Left lung (tissue), 4 donors: ENCODE measurements at regions not wholly inside any gene's neighbourhood (a gene's known extent, or its start where the extent isn't known, plus 50 kb on each side); places are given as distances from the start of the nearest gene placed in this dataset.
A peak's percentile ranks its signal among the peaks of the same experiment; 100 is the strongest.
"Not testable (repeated sequence)": the region's sequence is repeated elsewhere in the genome, so short reads cannot be mapped to it uniquely, and the experiment has no call there.

Source experiments
- ATAC-seq: fragments of 200-7000 bp; cut with Tn5 transposase; one replicate; pipeline ENCODE4 v1.9.1; 2020; ENCODE audit warnings: moderate library complexity
- DNase-seq, 4 donors: peaks; one replicate each; pipeline ENCODE4 v3.0.0-alpha.2; 2013 to 2020
- H3K27ac ChIP-seq, 2 donors: fragments of 200-600 bp; sonication (generic) in 1 of 2; one replicate each; pipeline versions ENCODE4 v1.5.0 to v1.8.0; 2020 to 2021
- H3K27me3 ChIP-seq, 2 donors: fragments of 200-600 bp; sonication (generic) in 1 of 2; one replicate each; pipeline versions ENCODE4 v1.5.0 to v1.8.0; 2020 to 2021
- H3K36me3 ChIP-seq, 2 donors: fragments of 200-600 bp; sonication (generic) in 1 of 2; one replicate each; pipeline versions ENCODE4 v1.5.0 to v1.8.0; 2020 to 2021
- H3K4me1 ChIP-seq, 2 donors: fragments of 200-600 bp; one replicate each; pipeline ENCODE4 v1.8.0; 2021
- H3K4me3 ChIP-seq, 2 donors: fragments of 200-600 bp; sonication (generic) in 1 of 2; one replicate each; pipeline versions ENCODE4 v1.5.0 to v1.8.0; 2020 to 2021; ENCODE audit warnings: mild to moderate bottlenecking in 1 of 2
- H3K9me3 ChIP-seq, 2 donors: fragments of 200-600 bp; sonication (generic) in 1 of 2; one replicate each; pipeline versions ENCODE4 v1.5.0 to v1.8.0; 2020 to 2021
- intact Hi-C, 2 donors: fragments of 100-400 bp; cut with DNase I; formaldehyde crosslinking; loops; one replicate each; pipeline versions ENCODE4 v1.11.2 to v1.14.2; 2022
- TF ChIP-seq, protein P1 (sequence below), 2 donors: fragments of 200-600 bp; sonication (generic) in 1 of 2; IDR thresholded peaks; one replicate each; pipeline versions ENCODE4 v1.5.0 to v1.8.0; 2021; ENCODE audit warnings: antibody characterized with exemption in 2 of 2
- donor health status: DM: no; HTN: yes; CAD: no.
- donor health status: DM: no; HTN: no; CAD: no.

DNA sequence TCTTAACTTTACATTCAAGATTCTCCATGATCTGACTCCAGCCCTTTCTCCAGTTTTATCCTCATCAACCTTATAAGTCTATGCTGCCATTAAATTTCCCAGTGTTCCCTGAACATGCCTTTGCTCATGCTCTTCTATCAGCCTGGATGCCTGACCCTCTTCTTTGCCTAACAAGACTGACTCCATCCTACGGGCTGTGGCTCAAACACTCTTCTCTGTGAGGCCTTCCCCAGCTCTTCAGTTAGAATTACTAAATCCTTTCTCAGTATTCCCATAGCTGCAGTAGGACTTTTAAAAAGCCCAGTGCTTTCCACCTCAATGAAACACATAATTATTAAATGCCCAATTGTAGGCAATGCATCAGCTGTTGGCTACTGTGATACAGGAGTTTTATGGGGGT lies 76.5 kb upstream of the GNG12 start:
- Histone ChIP-seq H3K27me3 (no peaks in the 10 kb centered on the region), H3K4me1 (no peaks in the 10 kb centered on the region), H3K9me3 (peaks cover 0 to 2% of the 10 kb centered on the region in 2 donors), H3K27ac (no peak overlapping the region), H3K4me3 (no peak overlapping the region), H3K36me3 (no peaks in the 10 kb centered on the region)
- TF ChIP-seq, protein P1, sequence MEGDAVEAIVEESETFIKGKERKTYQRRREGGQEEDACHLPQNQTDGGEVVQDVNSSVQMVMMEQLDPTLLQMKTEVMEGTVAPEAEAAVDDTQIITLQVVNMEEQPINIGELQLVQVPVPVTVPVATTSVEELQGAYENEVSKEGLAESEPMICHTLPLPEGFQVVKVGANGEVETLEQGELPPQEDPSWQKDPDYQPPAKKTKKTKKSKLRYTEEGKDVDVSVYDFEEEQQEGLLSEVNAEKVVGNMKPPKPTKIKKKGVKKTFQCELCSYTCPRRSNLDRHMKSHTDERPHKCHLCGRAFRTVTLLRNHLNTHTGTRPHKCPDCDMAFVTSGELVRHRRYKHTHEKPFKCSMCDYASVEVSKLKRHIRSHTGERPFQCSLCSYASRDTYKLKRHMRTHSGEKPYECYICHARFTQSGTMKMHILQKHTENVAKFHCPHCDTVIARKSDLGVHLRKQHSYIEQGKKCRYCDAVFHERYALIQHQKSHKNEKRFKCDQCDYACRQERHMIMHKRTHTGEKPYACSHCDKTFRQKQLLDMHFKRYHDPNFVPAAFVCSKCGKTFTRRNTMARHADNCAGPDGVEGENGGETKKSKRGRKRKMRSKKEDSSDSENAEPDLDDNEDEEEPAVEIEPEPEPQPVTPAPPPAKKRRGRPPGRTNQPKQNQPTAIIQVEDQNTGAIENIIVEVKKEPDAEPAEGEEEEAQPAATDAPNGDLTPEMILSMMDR (IDR thresholded peaks at IDR 0.05), result no peak
- no peak for ATAC-seq
- intact Hi-C loops, result no loop called here
- no peak for DNase-seq

DNA sequence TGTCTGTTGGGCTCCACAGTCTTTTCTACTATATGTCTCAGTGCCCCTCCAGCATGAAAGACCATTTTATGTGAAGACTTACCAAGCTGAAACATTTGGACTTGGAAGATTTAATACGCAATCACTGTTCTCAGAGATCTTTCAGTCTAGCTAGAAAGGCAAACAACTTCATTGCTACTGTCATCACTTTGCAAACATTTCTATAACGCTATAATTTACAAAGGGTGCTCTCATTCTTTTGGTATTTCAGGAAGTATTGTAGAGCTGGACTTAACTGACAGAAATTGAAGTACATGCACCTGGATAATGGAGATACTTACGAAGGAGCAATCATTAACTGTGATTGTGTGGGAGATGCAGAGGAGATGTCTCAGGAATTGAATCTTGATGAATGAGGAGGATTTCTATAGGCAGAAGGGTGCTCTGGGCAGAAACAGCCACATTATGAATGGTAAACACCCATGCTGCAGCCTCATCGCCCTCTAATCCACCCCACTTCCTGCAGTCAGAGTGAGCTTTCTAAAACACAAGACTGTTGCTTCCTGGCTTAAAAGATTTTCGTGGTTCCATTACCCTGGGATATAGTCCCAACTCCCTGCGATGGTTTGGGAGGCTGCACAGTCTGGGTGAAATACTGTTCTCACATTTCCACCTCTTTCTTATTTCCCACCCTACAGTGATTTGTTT lies 75.1 kb upstream of the GNG12 start:
- peak in 1 of 4 donors; percentile 10 for DNase-seq
- Histone ChIP-seq H3K4me1 (no peaks in the 10 kb centered on the region), H3K36me3 (no peaks in the 10 kb centered on the region), H3K27me3 (no peaks in the 10 kb centered on the region), H3K27ac (no peak overlapping the region), H3K4me3 (no peak overlapping the region), H3K9me3 (peaks cover 0 to 2% of the 10 kb centered on the region in 2 donors)
- ATAC-seq, result peak; percentile 57
- TF ChIP-seq, protein P1 (IDR thresholded peaks at IDR 0.05), result no peak
- intact Hi-C loops, result no loop called here

DNA sequence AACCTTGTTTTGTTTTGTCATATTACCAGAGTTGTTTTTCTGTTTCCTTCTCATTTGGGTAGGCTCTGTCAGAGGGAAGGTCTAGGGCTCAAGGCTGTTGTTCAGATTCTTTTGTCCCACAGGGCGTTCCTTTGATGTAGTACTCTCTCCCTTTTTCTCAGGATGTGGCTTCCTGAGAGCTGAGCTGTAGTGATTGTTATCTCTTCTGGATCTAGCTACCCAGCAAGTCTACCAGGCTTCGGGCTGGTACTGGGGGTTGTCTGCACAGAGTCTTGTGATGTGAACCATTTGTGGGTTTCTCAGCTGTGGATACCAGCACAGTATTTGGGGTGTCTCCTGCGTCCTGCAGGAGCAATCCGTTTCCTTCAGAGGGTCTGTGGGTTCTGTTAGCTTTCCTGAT lies 74.2 kb upstream of the GNG12 start:
- H3K27ac ChIP-seq, ATAC-seq, intact Hi-C loops, DNase-seq, H3K36me3 ChIP-seq, H3K9me3 ChIP-seq, H3K4me1 ChIP-seq, H3K27me3 ChIP-seq, H3K4me3 ChIP-seq: not testable (repeated sequence)

DNA sequence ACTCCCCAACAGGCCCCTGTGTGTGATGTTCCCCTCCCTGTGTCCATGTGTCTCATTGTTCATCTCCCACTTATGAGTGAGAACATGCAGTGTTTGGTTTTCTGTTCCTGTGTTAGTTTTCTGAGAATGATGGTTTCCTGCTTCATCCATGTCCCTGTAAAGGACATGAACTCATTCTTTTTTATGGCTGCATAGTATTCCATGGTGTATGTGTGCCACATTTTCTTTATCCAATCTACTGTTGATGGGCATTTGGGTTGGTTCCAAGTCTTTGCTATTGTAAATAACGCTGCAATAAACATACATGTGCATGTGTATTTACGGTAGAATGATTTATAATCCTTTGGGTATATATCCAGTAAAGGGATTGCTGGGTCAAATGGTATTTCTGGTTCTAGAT lies 72.7 kb upstream of the GNG12 start:
- H3K27me3 ChIP-seq, H3K4me1 ChIP-seq, DNase-seq, intact Hi-C loops, H3K27ac ChIP-seq, H3K9me3 ChIP-seq, H3K36me3 ChIP-seq, ATAC-seq, H3K4me3 ChIP-seq: not testable (repeated sequence)

DNA sequence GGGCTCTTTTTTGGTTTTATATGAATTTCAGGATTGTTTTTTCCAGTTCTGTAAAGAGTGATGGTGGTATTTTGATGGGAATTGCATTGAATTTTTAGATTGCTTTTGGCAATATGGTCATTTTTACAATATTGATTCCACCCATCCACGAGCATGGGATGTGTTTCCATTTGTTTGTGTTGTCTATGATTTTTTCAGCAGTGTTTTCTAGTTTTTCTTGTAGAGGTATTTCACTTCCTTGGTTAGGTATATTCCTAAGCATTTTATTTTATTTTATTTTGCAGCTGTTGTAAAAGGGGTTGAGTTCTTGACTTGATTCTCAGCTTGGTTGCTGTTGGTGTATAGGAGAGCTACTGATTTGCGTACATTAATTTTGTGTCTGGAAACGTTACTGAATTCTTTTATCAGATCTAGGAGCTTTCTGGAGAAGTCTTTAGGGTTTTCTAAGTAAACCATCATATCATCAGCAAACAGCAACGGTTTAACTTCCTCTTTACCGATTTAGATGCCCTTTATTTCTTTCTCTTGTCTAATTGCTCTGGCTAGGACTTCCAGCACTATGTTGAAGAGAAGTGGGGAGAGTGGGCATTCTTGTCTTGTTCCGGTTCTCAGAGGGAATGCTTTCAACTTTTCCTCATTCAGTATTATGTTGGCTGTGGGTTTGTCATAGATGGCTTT lies 69.4 kb upstream of the GNG12 start:
- H3K4me3 ChIP-seq, H3K27ac ChIP-seq, H3K36me3 ChIP-seq, intact Hi-C loops, H3K9me3 ChIP-seq, H3K4me1 ChIP-seq, ATAC-seq, DNase-seq, H3K27me3 ChIP-seq: not testable (repeated sequence)

DNA sequence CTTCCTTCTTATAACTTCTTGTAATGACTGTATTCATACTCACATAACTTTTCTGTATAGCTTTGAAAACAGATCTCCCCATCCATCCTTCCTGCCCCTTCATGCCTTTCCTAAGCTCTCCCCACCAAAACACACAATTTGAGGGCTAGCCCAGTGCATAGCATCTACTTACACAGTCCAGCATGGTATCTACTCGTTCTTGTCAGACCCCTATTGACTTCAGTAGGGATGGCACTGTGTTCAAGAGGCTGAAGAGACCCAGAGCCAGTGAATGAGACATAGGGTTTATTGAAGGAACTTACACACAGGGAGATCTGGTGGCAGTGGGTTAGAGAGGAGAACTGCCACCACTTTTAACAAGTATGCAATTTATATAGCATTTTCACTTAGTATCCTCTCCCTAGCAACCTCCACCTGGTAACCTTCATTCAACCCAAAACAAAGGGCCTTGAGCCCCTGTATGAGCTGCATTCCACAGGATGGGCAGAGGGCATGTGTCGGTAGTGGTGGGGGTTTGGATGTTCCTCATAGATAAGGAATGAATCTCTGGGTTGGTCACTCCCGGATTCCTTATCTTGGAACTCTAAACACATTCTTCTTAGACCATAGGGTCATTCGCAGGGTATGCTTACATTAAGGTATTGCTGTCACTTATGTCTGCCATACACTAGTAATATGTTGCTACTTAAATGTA lies 64.9 kb upstream of the GNG12 start:
- Histone ChIP-seq H3K36me3 (no peaks in the 10 kb centered on the region), H3K27ac (no peak overlapping the region), H3K27me3 (no peaks in the 10 kb centered on the region), H3K4me3 (no peak overlapping the region), H3K4me1 (no peaks in the 10 kb centered on the region), H3K9me3 (no peaks in the 10 kb centered on the region)
- intact Hi-C loops, result no loop called here
- TF ChIP-seq, protein P1 (IDR thresholded peaks at IDR 0.05), result no peak
- no peak for DNase-seq
- ATAC-seq, result no peak
